B cell (primary cell): ENCODE measurements at regions not wholly inside any gene's neighbourhood (a gene's known extent, or its start where the extent isn't known, plus 50 kb on each side); places are given as distances from the start of the nearest gene placed in this dataset.

ENCODE experiments used
- ATAC-seq: fragments of 200-7000 bp; cut with Tn5 transposase; one replicate; pipeline ENCODE4 v1.10.0; 2021; ENCODE audit warnings: low read depth, mild to moderate bottlenecking, moderate number of reproducible peaks, moderate library complexity
- CTCF ChIA-PET: fragments of 350-600 bp; sonication (Branson Sonifier 250); formaldehyde crosslinking; loops from one replicate; lab custom pipeline; 2021; ENCODE audit warnings: antibody characterized with exemption, inconsistent platforms; lab: Charles Lee
- POLR2A ChIA-PET: fragments of 350-600 bp; sonication (Branson Sonifier 250); formaldehyde crosslinking; loops from one replicate; lab custom pipeline; 2021; ENCODE audit warnings: antibody characterized with exemption; lab: Charles Lee
- DNase-seq: peaks from one replicate; pipeline ENCODE4 v3.0.0; 2013
- H2AFZ ChIP-seq: 2 replicates; pipeline ENCODE4 v1.6.1; 2012; ENCODE audit warnings: mild to moderate bottlenecking, low read depth, low read length; ENCODE audit not compliant: insufficient read depth, poor library complexity, severe bottlenecking
- H3K27ac ChIP-seq, 2 donors: 1 replicate in 1 of 2; 2 replicates in 1 of 2; pipeline ENCODE4 v1.5.1; 2012 to 2013; ENCODE audit warnings: low read length in 2 of 2, mild to moderate bottlenecking in 2 of 2, moderate library complexity in 1 of 2
- H3K27me3 ChIP-seq, 4 experiments: fragments of 200-600 bp in 1 of 4; sonication (generic) in 1 of 4; replicated peaks in 1 of 4; 1 replicate in 2 of 4; 2 replicates in 2 of 4; pipeline versions ENCODE4 v1.6.1 to v1.7.0; 2013 to 2016; ENCODE audit warnings: low read length in 3 of 4, mild to moderate bottlenecking in 2 of 4, mixed read lengths in 1 of 4, moderate library complexity in 1 of 4; ENCODE audit not compliant: insufficient read depth in 4 of 4, control insufficient read depth in 3 of 4; ENCODE audit errors: control extremely low read depth in 1 of 4
- H3K36me3 ChIP-seq, 2 experiments: replicated peaks in 1 of 2; 1 replicate in 1 of 2; 2 replicates in 1 of 2; pipeline versions ENCODE4 v1.6.1 to v1.7.1; 2013; ENCODE audit warnings: low read length in 1 of 2; ENCODE audit not compliant: insufficient read depth in 2 of 2, control insufficient read depth in 1 of 2; ENCODE audit errors: control extremely low read depth in 1 of 2, extremely low read depth in 1 of 2
- H3K4me1 ChIP-seq, 2 donors: fragments of 200-600 bp in 1 of 2; sonication (generic) in 1 of 2; 1 replicate in 1 of 2; 2 replicates in 1 of 2; pipeline versions ENCODE4 v1.5.1 to v1.6.1; 2013 to 2017; ENCODE audit warnings: low read length in 2 of 2; ENCODE audit not compliant: control insufficient read depth in 2 of 2, insufficient read depth in 2 of 2
- H3K4me2 ChIP-seq: replicated peaks from 2 replicates; pipeline ENCODE3; 2012; ENCODE audit warnings: mild to moderate bottlenecking, low read depth, low read length; ENCODE audit not compliant: poor library complexity, severe bottlenecking
- H3K4me3 ChIP-seq, 5 experiments: fragments of 200-600 bp in 1 of 5; sonication (generic) in 1 of 5; 1 replicate in 3 of 5; 2 replicates in 2 of 5; pipeline versions ENCODE4 v1.5.1 to v1.7.0; 2011 to 2016; ENCODE audit warnings: low read length in 4 of 5, mild to moderate bottlenecking in 4 of 5, low read depth in 2 of 5, control low read depth in 1 of 5, moderate library complexity in 1 of 5; ENCODE audit not compliant: insufficient read depth in 1 of 5; ENCODE audit errors: control extremely low read depth in 1 of 5, extremely low read depth in 1 of 5
- H3K79me2 ChIP-seq: fragments of 200-600 bp; sonication (generic); one replicate; pipeline ENCODE4 v1.6.0; 2016; ENCODE audit warnings: low read length; ENCODE audit not compliant: control insufficient read depth, insufficient read depth
- H3K9ac ChIP-seq: fragments of 200-600 bp; sonication (generic); 2 replicates; pipeline ENCODE4 v1.6.1; 2017; ENCODE audit warnings: mild to moderate bottlenecking, low read length, moderate library complexity
- H3K9me3 ChIP-seq, 3 donors: one replicate each; pipeline versions ENCODE4 v1.6.1 to v1.7.1; 2013; ENCODE audit warnings: low read length in 2 of 3; ENCODE audit not compliant: control insufficient read depth in 2 of 3, insufficient read depth in 1 of 3; ENCODE audit errors: control extremely low read depth in 1 of 3
- H4K20me1 ChIP-seq: 2 replicates; pipeline ENCODE4 v1.6.0; 2012; ENCODE audit warnings: mild to moderate bottlenecking, low read length; ENCODE audit not compliant: insufficient read depth, control insufficient read depth, poor library complexity, severe bottlenecking
- H3K27ac Mint-ChIP-seq: one replicate; pipeline ENCODE4 v1.8.0; 2021; ENCODE audit warnings: mixed read lengths
- H3K27me3 Mint-ChIP-seq: one replicate; pipeline ENCODE4 v1.8.0; 2021; ENCODE audit warnings: mixed read lengths
- H3K4me1 Mint-ChIP-seq: one replicate; pipeline ENCODE4 v1.8.0; 2021; ENCODE audit warnings: mixed read lengths
- H3K4me3 Mint-ChIP-seq: one replicate; pipeline ENCODE4 v1.8.0; 2021; ENCODE audit warnings: mixed read lengths
- H3K9me3 Mint-ChIP-seq: one replicate; pipeline ENCODE4 v1.8.0; 2022; ENCODE audit warnings: mixed read lengths; ENCODE audit not compliant: insufficient read depth
- CTCF ChIP-seq: fragments of 200-600 bp; IDR thresholded peaks from one replicate; pipeline ENCODE4 v1.8.0; 2022; ENCODE audit warnings: antibody characterized with exemption, mild to moderate bottlenecking
- EZH2 ChIP-seq: IDR thresholded peaks from 2 replicates; pipeline ENCODE4 v1.6.1; 2012; ENCODE audit warnings: borderline replicate concordance, low read depth, mild to moderate bottlenecking, moderate library complexity, low read length; ENCODE audit not compliant: insufficient read depth, poor library complexity, severe bottlenecking
- WGBS: methylation state at CpG from one replicate; pipeline ENCODE4 v1.1.5; 2013; ENCODE audit warnings: missing lambda C conversion rate; ENCODE audit not compliant: insufficient coverage; 5-methylcytosine and 5-hydroxymethylcytosine counted together
- intact Hi-C: fragments of 100-400 bp; cut with micrococcal nuclease; formaldehyde crosslinking; loops from one replicate; pipeline ENCODE4 v1.10.0; 2022

- no peak overlapping the region for H3K27ac Mint-ChIP-seq
- DNase-seq (no peak), ATAC-seq (no peak)
- no peaks in the 10 kb centered on the region for H3K36me3 ChIP-seq
- no peaks in the 10 kb centered on the region for H3K9me3 ChIP-seq
- H3K4me3 Mint-ChIP-seq: no peak overlapping the region
- H3K9me3 Mint-ChIP-seq: no peaks in the 10 kb centered on the region
- H3K27me3 Mint-ChIP-seq: no peaks in the 10 kb centered on the region
- intact Hi-C loops: no loop called here
- CTCF ChIA-PET: no interaction called here
- no peaks in the 10 kb centered on the region for H3K4me1 Mint-ChIP-seq
- no peaks in the 10 kb centered on the region for H4K20me1 ChIP-seq
- H3K9ac ChIP-seq: no peak overlapping the region
- H3K4me3 ChIP-seq: no peak overlapping the region
- TF ChIP-seq CTCF (no peak), EZH2 (no peak)
- POLR2A ChIA-PET: no interaction called here
- H3K79me2 ChIP-seq: no peaks in the 10 kb centered on the region
- no peak overlapping the region for H3K4me2 ChIP-seq
- H2AFZ ChIP-seq: no peak overlapping the region
- no CpG with 5 or more reads among the region's 9 CpGs for WGBS
- no peaks in the 10 kb centered on the region for H3K27me3 ChIP-seq
- no peaks in the 10 kb centered on the region for H3K4me1 ChIP-seq
- H3K27ac ChIP-seq: no peak overlapping the region
These were observed 135.8 kb upstream of the CITED2 start for GRCh38 chr6:139510040-139510790.

GRCh38 chr6:139509167-139509566 lies 134.7 kb upstream of the CITED2 start:
- H3K9me3 ChIP-seq: no peaks in the 10 kb centered on the region

More at GRCh38 chr6:139509167-139509566, 134.7 kb upstream of the CITED2 start:
- Mint-ChIP-seq H3K27me3 (no peaks in the 10 kb centered on the region), H3K4me1 (no peaks in the 10 kb centered on the region), H3K9me3 (no peaks in the 10 kb centered on the region), H3K27ac (no peak overlapping the region), H3K4me3 (no peak overlapping the region)
- ATAC-seq (no peak), DNase-seq (no peak)
- ChIA-PET CTCF (no interaction called here), POLR2A (no interaction called here)
- Histone ChIP-seq H3K4me1 (no peaks in the 10 kb centered on the region), H2AFZ (no peak overlapping the region), H3K79me2 (no peaks in the 10 kb centered on the region), H3K27me3 (no peaks in the 10 kb centered on the region), H3K27ac (no peak overlapping the region), H4K20me1 (no peaks in the 10 kb centered on the region), H3K4me2 (no peak overlapping the region), H3K9ac (no peak overlapping the region), H3K36me3 (no peaks in the 10 kb centered on the region), H3K4me3 (no peak overlapping the region)
- intact Hi-C loops: no loop called here
- TF ChIP-seq EZH2 (no peak), CTCF (no peak)
- 93% methylated on average over 3 of the region's 4 CpGs for WGBS
